DND-41 (cell line): ENCODE measurements at regions not wholly inside any gene's neighbourhood (a gene's known extent, or its start where the extent isn't known, plus 50 kb on each side); places are given as distances from the start of the nearest gene placed in this dataset.
"Not testable (repeated sequence)": the region's sequence is repeated elsewhere in the genome, so short reads cannot be mapped to it uniquely, and the experiment has no call there.

Experiments used
- ATAC-seq: fragments of 200-7000 bp; cut with Tn5 transposase; 3 replicates; pipeline ENCODE4 v1.9.1; 2021; ENCODE audit warnings: low read depth; ENCODE audit not compliant: insufficient read depth
- DNase-seq: peaks from one replicate; pipeline ENCODE4 v3.0.0-alpha.2; 2020
- H2AFZ ChIP-seq: 2 replicates; pipeline ENCODE4 v1.6.0; 2012; ENCODE audit warnings: low read depth, low read length
- H3K27ac ChIP-seq: 2 replicates; pipeline ENCODE4 v1.5.1; 2012; ENCODE audit warnings: low read length, inconsistent platforms
- H3K27me3 ChIP-seq: fragments of 200-600 bp; sonication (generic); 2 replicates; pipeline ENCODE4 v1.6.0; 2012; ENCODE audit warnings: low read length, mild to moderate bottlenecking, inconsistent platforms; ENCODE audit not compliant: insufficient read depth, poor library complexity
- H3K36me3 ChIP-seq: 2 replicates; pipeline ENCODE4 v1.5.1; 2012; ENCODE audit warnings: low read length, inconsistent platforms; ENCODE audit not compliant: insufficient read depth
- H3K4me1 ChIP-seq: 2 replicates; pipeline ENCODE4 v1.5.1; 2012; ENCODE audit warnings: mild to moderate bottlenecking, low read length; ENCODE audit not compliant: insufficient read depth
- H3K4me2 ChIP-seq: 2 replicates; pipeline ENCODE4 v1.6.0; 2012; ENCODE audit warnings: mild to moderate bottlenecking, moderate library complexity, low read length, inconsistent platforms; ENCODE audit not compliant: insufficient read depth
- H3K4me3 ChIP-seq, 2 experiments: fragments of 200-600 bp in 1 of 2; shearing (Covaris generic) in 1 of 2; 2 replicates each; pipeline ENCODE4 v1.5.1; 2012 to 2016; ENCODE audit warnings: inconsistent platforms in 2 of 2, low read length in 2 of 2, mild to moderate bottlenecking in 2 of 2, low read depth in 1 of 2, moderate library complexity in 1 of 2
- H3K79me2 ChIP-seq: 2 replicates; pipeline ENCODE4 v1.6.0; 2012; ENCODE audit warnings: low read length, inconsistent platforms; ENCODE audit not compliant: insufficient read depth
- H3K9ac ChIP-seq: 2 replicates; pipeline ENCODE4 v1.6.0; 2012; ENCODE audit warnings: low read depth, mild to moderate bottlenecking, inconsistent platforms, low read length, moderate library complexity
- H3K9me3 ChIP-seq: 2 replicates; pipeline ENCODE4 v1.5.1; 2012; ENCODE audit warnings: low read length, moderate library complexity, mild to moderate bottlenecking, inconsistent platforms; ENCODE audit not compliant: insufficient read depth, severe bottlenecking
- H4K20me1 ChIP-seq: 2 replicates; pipeline ENCODE4 v1.6.0; 2012; ENCODE audit warnings: low read length; ENCODE audit not compliant: insufficient read depth
- CTCF ChIP-seq: IDR thresholded peaks from 2 replicates; pipeline ENCODE4 v1.5.1; 2012; ENCODE audit warnings: borderline replicate concordance, low read length, moderate library complexity, mild to moderate bottlenecking; ENCODE audit not compliant: poor library complexity, severe bottlenecking; ENCODE audit errors: extremely low read depth
- EZH2 ChIP-seq: IDR thresholded peaks from 3 replicates; pipeline ENCODE4 v1.6.1; 2012; ENCODE audit warnings: borderline replicate concordance, low read depth, mild to moderate bottlenecking, moderate library complexity, low read length, inconsistent platforms; ENCODE audit not compliant: severe bottlenecking

GRCh38 chr16:63776437-63776836, 1345.4 kb downstream of the CDH11 start:
- no peak for TF ChIP-seq EZH2
- Histone ChIP-seq H3K4me1 (no peaks in the 10 kb centered on the region), H4K20me1 (no peaks in the 10 kb centered on the region), H3K9ac (no peak overlapping the region), H3K4me3 (no peak overlapping the region), H3K27me3 (no peaks in the 10 kb centered on the region), H2AFZ (no peak overlapping the region), H3K79me2 (no peaks in the 10 kb centered on the region), H3K4me2 (no peak overlapping the region), H3K9me3 (no peaks in the 10 kb centered on the region), H3K27ac (no peak overlapping the region), H3K36me3 (no peaks in the 10 kb centered on the region)
- no peak for ATAC-seq
- DNase-seq, result no peak

GRCh38 chr16:63776034-63776433, 1345.8 kb downstream of the CDH11 start:
- no peaks in the 10 kb centered on the region for H3K4me1 ChIP-seq
- ATAC-seq, result no peak
- no peak for TF ChIP-seq EZH2

GRCh38 chr16:63774302-63774701, 1347.6 kb downstream of the CDH11 start:
- no peak overlapping the region for H3K27ac ChIP-seq
- no peak for DNase-seq

More at GRCh38 chr16:63776034-63776433, 1345.8 kb downstream of the CDH11 start:
- Histone ChIP-seq H3K79me2 (no peaks in the 10 kb centered on the region), H2AFZ (no peak overlapping the region), H3K4me2 (no peak overlapping the region), H3K9ac (no peak overlapping the region), H3K27me3 (no peaks in the 10 kb centered on the region), H3K27ac (no peak overlapping the region), H3K36me3 (no peaks in the 10 kb centered on the region), H3K9me3 (no peaks in the 10 kb centered on the region), H3K4me3 (no peak overlapping the region), H4K20me1 (no peaks in the 10 kb centered on the region)
- DNase-seq, result no peak

GRCh38 chr16:63769211-63769610, 1352.7 kb downstream of the CDH11 start:
- TF ChIP-seq CTCF, result no peak
- TF ChIP-seq EZH2, result no peak
- H3K4me3 ChIP-seq, result no peak overlapping the region
- no peak overlapping the region for H2AFZ ChIP-seq
- no peaks in the 10 kb centered on the region for H3K79me2 ChIP-seq
- DNase-seq, result no peak
- H4K20me1 ChIP-seq, result no peaks in the 10 kb centered on the region
- no peak overlapping the region for H3K9ac ChIP-seq
- ATAC-seq, result no peak
- H3K9me3 ChIP-seq, result no peaks in the 10 kb centered on the region
- no peaks in the 10 kb centered on the region for H3K4me1 ChIP-seq
- no peak overlapping the region for H3K4me2 ChIP-seq
- no peaks in the 10 kb centered on the region for H3K27me3 ChIP-seq
- no peak overlapping the region for H3K27ac ChIP-seq
- H3K36me3 ChIP-seq, result no peaks in the 10 kb centered on the region

More at GRCh38 chr16:63774302-63774701, 1347.6 kb downstream of the CDH11 start:
- H3K4me3 ChIP-seq, result no peak overlapping the region
- no peak overlapping the region for H2AFZ ChIP-seq
- no peaks in the 10 kb centered on the region for H3K79me2 ChIP-seq
- no peaks in the 10 kb centered on the region for H3K27me3 ChIP-seq
- no peak for TF ChIP-seq EZH2
- no peak for TF ChIP-seq CTCF
- H4K20me1 ChIP-seq, result no peaks in the 10 kb centered on the region
- H3K9ac ChIP-seq, result no peak overlapping the region
- no peaks in the 10 kb centered on the region for H3K4me1 ChIP-seq
- no peak overlapping the region for H3K4me2 ChIP-seq
- H3K9me3 ChIP-seq, result no peaks in the 10 kb centered on the region
- ATAC-seq, result no peak
- H3K36me3 ChIP-seq, result no peaks in the 10 kb centered on the region

- H3K36me3 ChIP-seq, H3K27me3 ChIP-seq, DNase-seq, H3K4me3 ChIP-seq, H3K4me1 ChIP-seq, H3K4me2 ChIP-seq, H2AFZ ChIP-seq, ATAC-seq, H4K20me1 ChIP-seq, H3K9me3 ChIP-seq, H3K27ac ChIP-seq, H3K79me2 ChIP-seq, H3K9ac ChIP-seq: not testable (repeated sequence)
Observed at GRCh38 chr16:63760246-63760645, 1361.6 kb downstream of the CDH11 start.
